Ovary (tissue), 3 donors: ENCODE measurements at regions not wholly inside any gene's neighbourhood (a gene's known extent, or its start where the extent isn't known, plus 50 kb on each side); places are given as distances from the start of the nearest gene placed in this dataset.

Experiments
- EP300 ChIP-seq: sonication (generic); formaldehyde crosslinking; IDR thresholded peaks from one replicate; pipeline ENCODE4 v1.6.1; 2017; ENCODE audit warnings: antibody characterized with exemption
- TF ChIP-seq, protein P1 (sequence below), 3 donors: fragments of 450-650 bp in 2 of 3; fragments of 200-600 bp in 1 of 3; IDR thresholded peaks; one replicate each; pipeline versions ENCODE4 v1.5.1 to v1.8.0; 2016 to 2022; ENCODE audit warnings: antibody characterized with exemption in 3 of 3, mild to moderate bottlenecking in 1 of 3
- donor health status: DM: no; HTN: no; CAD: no.

DNA sequence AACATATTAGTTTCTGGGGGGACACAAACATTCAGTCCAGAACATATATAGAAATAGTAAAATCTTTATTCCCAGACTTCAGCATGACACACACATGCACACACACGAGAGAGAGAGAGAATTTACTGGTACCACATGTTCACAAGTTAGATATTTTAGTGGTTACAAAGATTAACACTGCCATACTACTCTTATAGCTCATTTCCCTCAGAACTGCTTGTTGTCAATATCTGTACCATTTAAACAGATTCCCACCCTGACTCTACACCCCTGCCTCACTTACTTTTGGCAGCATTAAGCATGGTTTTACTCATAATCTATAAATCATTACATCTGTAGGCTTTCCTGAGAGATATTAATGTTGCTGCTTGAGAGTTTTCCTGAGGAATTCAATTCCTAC, 524.7 kb upstream of the HTR2A start:
- TF ChIP-seq, protein P1, sequence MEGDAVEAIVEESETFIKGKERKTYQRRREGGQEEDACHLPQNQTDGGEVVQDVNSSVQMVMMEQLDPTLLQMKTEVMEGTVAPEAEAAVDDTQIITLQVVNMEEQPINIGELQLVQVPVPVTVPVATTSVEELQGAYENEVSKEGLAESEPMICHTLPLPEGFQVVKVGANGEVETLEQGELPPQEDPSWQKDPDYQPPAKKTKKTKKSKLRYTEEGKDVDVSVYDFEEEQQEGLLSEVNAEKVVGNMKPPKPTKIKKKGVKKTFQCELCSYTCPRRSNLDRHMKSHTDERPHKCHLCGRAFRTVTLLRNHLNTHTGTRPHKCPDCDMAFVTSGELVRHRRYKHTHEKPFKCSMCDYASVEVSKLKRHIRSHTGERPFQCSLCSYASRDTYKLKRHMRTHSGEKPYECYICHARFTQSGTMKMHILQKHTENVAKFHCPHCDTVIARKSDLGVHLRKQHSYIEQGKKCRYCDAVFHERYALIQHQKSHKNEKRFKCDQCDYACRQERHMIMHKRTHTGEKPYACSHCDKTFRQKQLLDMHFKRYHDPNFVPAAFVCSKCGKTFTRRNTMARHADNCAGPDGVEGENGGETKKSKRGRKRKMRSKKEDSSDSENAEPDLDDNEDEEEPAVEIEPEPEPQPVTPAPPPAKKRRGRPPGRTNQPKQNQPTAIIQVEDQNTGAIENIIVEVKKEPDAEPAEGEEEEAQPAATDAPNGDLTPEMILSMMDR (IDR thresholded peaks at IDR 0.05) = no peak
- TF ChIP-seq EP300 = no peak
